Stomach (tissue), 4 donors: ENCODE measurements at regions not wholly inside any gene's neighbourhood (a gene's known extent, or its start where the extent isn't known, plus 50 kb on each side); places are given as distances from the start of the nearest gene placed in this dataset.

ENCODE experiments used
- CTCF ChIP-seq, 7 experiments: fragments of 450-650 bp in 4 of 7; fragments of 200-600 bp in 3 of 7; sonication (generic) in 3 of 7; IDR thresholded peaks; one replicate each; pipeline ENCODE4 v1.5.1; 2016 to 2019; ENCODE audit warnings: antibody characterized with exemption in 7 of 7, control low read depth in 2 of 7, mild to moderate bottlenecking in 1 of 7
- EP300 ChIP-seq: sonication (generic); formaldehyde crosslinking; IDR thresholded peaks from one replicate; pipeline ENCODE4 v1.6.1; 2017; ENCODE audit warnings: antibody characterized with exemption
- POLR2AphosphoS5 ChIP-seq, 3 donors: sonication (generic); formaldehyde crosslinking; IDR thresholded peaks; one replicate each; pipeline ENCODE4 v1.6.1; 2016; ENCODE audit warnings: antibody characterized with exemption in 3 of 3

- no peak for TF ChIP-seq CTCF (IDR thresholded peaks at IDR 0.05)
- no peak for TF ChIP-seq POLR2AphosphoS5 (IDR thresholded peaks at IDR 0.05)
- no peak for TF ChIP-seq EP300
Measured at GRCh38 chr9:28056006-28056405, 482.7 kb upstream of the C9orf72 start.
